ENCODE measurements at regions not wholly inside any gene's neighbourhood (a gene's known extent, or its start where the extent isn't known, plus 50 kb on each side); places are given as distances from the start of the nearest gene placed in this dataset.

DNA sequence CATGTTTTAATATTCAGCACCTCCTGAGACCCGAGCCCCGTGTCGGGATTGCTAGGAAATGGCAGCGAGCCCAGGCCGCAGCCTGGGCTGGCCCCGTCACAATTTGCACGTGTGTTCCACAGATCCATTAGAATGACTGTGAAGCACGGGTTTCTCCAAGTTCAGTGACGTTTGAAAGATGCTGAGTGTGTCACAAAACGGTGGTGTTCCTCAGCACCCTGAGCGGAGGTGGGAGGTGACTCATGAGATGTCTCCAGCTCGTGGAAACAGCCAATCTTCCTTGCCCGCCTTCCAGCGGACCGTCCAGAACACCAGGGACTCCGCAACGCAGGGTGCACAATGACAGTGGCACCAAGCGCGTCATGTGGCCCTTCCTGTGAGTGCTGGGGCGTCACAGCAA, 412.8 kb downstream of the IRX2 start:
- no peak for TF ChIP-seq POLR2A (IDR thresholded peaks at IDR 0.05)
- TF ChIP-seq, protein P1, sequence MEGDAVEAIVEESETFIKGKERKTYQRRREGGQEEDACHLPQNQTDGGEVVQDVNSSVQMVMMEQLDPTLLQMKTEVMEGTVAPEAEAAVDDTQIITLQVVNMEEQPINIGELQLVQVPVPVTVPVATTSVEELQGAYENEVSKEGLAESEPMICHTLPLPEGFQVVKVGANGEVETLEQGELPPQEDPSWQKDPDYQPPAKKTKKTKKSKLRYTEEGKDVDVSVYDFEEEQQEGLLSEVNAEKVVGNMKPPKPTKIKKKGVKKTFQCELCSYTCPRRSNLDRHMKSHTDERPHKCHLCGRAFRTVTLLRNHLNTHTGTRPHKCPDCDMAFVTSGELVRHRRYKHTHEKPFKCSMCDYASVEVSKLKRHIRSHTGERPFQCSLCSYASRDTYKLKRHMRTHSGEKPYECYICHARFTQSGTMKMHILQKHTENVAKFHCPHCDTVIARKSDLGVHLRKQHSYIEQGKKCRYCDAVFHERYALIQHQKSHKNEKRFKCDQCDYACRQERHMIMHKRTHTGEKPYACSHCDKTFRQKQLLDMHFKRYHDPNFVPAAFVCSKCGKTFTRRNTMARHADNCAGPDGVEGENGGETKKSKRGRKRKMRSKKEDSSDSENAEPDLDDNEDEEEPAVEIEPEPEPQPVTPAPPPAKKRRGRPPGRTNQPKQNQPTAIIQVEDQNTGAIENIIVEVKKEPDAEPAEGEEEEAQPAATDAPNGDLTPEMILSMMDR (IDR thresholded peaks at IDR 0.05): no peak
